H1 (cell line): ENCODE measurements at regions not wholly inside any gene's neighbourhood (a gene's known extent, or its start where the extent isn't known, plus 50 kb on each side); places are given as distances from the start of the nearest gene placed in this dataset.

Experiments used
- BCL11A ChIP-seq, 2 experiments: IDR thresholded peaks; one replicate each; pipeline ENCODE4 v1.6.1; 2011; ENCODE audit warnings: low read depth in 2 of 2, low read length in 2 of 2, mild to moderate bottlenecking in 2 of 2
- CEBPB ChIP-seq: IDR thresholded peaks from 2 replicates; pipeline ENCODE4 v1.6.1; 2012; ENCODE audit warnings: low read depth, low read length
- EGR1 ChIP-seq: IDR thresholded peaks from 2 replicates; pipeline ENCODE4 v1.6.1; 2011; ENCODE audit warnings: low read depth, low read length, borderline replicate concordance
- FOSL1 ChIP-seq: IDR thresholded peaks from 2 replicates; pipeline ENCODE4 v1.6.1; 2011; ENCODE audit warnings: mild to moderate bottlenecking, low read depth, low read length, moderate library complexity; ENCODE audit not compliant: insufficient read depth
- MAFK ChIP-seq: IDR thresholded peaks from 2 replicates; pipeline ENCODE4 v1.6.1; 2012; ENCODE audit warnings: low read depth, mild to moderate bottlenecking, improper control_type of control experiment, low read length
- NANOG ChIP-seq: IDR thresholded peaks from 2 replicates; pipeline ENCODE4 v1.6.1; 2011; ENCODE audit warnings: low read length, low read depth, mild to moderate bottlenecking, inconsistent platforms; ENCODE audit not compliant: insufficient read depth, poor library complexity, severe bottlenecking
- NRF1 ChIP-seq: IDR thresholded peaks from 2 replicates; pipeline ENCODE4 v1.6.1; 2011; ENCODE audit warnings: mild to moderate bottlenecking, low read depth, low read length, improper control_type of control experiment
- POU5F1 ChIP-seq: IDR thresholded peaks from 2 replicates; pipeline ENCODE4 v1.6.1; 2011; ENCODE audit warnings: low read depth, mild to moderate bottlenecking, low read length, moderate library complexity
- TF ChIP-seq, protein P1 (sequence below): fragments of 300-600 bp; sonication (generic); IDR thresholded peaks from 2 replicates; pipeline ENCODE4 v1.7.1; 2012; ENCODE audit warnings: low read length, moderate library complexity, mild to moderate bottlenecking, inconsistent platforms; ENCODE audit not compliant: insufficient replicate concordance
- TF ChIP-seq, protein P2 (sequence below), 3 experiments: IDR thresholded peaks; 1 replicate in 2 of 3; 2 replicates in 1 of 3; pipeline versions ENCODE4 v1.5.1 to v1.6.1; 2011; ENCODE audit warnings: low read length in 3 of 3, mild to moderate bottlenecking in 3 of 3, inconsistent platforms in 2 of 3, low read depth in 1 of 3, moderate library complexity in 1 of 3; ENCODE audit not compliant: insufficient read depth in 1 of 3; ENCODE audit errors: control extremely low read depth in 1 of 3

DNA sequence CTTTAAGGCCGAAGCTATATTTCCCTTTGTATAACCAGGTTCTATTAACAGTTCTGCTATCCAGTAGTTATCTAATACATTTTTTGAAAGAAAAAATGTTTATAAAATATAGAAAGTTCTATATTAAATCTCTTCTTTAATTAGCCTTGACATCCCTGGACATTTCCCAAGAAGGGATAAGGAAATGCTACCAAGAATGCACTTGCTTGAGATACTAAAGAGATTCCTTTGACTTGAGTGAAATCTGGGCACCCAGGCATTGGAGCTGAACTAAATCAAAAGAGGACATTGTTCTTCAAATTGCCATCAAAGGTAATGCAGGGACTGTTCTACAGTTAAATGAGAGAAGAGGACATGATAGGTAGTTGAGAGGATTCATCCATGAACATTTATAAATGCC is 535.9 kb upstream of the FAT3 start (continued):
- TF ChIP-seq, protein P1, sequence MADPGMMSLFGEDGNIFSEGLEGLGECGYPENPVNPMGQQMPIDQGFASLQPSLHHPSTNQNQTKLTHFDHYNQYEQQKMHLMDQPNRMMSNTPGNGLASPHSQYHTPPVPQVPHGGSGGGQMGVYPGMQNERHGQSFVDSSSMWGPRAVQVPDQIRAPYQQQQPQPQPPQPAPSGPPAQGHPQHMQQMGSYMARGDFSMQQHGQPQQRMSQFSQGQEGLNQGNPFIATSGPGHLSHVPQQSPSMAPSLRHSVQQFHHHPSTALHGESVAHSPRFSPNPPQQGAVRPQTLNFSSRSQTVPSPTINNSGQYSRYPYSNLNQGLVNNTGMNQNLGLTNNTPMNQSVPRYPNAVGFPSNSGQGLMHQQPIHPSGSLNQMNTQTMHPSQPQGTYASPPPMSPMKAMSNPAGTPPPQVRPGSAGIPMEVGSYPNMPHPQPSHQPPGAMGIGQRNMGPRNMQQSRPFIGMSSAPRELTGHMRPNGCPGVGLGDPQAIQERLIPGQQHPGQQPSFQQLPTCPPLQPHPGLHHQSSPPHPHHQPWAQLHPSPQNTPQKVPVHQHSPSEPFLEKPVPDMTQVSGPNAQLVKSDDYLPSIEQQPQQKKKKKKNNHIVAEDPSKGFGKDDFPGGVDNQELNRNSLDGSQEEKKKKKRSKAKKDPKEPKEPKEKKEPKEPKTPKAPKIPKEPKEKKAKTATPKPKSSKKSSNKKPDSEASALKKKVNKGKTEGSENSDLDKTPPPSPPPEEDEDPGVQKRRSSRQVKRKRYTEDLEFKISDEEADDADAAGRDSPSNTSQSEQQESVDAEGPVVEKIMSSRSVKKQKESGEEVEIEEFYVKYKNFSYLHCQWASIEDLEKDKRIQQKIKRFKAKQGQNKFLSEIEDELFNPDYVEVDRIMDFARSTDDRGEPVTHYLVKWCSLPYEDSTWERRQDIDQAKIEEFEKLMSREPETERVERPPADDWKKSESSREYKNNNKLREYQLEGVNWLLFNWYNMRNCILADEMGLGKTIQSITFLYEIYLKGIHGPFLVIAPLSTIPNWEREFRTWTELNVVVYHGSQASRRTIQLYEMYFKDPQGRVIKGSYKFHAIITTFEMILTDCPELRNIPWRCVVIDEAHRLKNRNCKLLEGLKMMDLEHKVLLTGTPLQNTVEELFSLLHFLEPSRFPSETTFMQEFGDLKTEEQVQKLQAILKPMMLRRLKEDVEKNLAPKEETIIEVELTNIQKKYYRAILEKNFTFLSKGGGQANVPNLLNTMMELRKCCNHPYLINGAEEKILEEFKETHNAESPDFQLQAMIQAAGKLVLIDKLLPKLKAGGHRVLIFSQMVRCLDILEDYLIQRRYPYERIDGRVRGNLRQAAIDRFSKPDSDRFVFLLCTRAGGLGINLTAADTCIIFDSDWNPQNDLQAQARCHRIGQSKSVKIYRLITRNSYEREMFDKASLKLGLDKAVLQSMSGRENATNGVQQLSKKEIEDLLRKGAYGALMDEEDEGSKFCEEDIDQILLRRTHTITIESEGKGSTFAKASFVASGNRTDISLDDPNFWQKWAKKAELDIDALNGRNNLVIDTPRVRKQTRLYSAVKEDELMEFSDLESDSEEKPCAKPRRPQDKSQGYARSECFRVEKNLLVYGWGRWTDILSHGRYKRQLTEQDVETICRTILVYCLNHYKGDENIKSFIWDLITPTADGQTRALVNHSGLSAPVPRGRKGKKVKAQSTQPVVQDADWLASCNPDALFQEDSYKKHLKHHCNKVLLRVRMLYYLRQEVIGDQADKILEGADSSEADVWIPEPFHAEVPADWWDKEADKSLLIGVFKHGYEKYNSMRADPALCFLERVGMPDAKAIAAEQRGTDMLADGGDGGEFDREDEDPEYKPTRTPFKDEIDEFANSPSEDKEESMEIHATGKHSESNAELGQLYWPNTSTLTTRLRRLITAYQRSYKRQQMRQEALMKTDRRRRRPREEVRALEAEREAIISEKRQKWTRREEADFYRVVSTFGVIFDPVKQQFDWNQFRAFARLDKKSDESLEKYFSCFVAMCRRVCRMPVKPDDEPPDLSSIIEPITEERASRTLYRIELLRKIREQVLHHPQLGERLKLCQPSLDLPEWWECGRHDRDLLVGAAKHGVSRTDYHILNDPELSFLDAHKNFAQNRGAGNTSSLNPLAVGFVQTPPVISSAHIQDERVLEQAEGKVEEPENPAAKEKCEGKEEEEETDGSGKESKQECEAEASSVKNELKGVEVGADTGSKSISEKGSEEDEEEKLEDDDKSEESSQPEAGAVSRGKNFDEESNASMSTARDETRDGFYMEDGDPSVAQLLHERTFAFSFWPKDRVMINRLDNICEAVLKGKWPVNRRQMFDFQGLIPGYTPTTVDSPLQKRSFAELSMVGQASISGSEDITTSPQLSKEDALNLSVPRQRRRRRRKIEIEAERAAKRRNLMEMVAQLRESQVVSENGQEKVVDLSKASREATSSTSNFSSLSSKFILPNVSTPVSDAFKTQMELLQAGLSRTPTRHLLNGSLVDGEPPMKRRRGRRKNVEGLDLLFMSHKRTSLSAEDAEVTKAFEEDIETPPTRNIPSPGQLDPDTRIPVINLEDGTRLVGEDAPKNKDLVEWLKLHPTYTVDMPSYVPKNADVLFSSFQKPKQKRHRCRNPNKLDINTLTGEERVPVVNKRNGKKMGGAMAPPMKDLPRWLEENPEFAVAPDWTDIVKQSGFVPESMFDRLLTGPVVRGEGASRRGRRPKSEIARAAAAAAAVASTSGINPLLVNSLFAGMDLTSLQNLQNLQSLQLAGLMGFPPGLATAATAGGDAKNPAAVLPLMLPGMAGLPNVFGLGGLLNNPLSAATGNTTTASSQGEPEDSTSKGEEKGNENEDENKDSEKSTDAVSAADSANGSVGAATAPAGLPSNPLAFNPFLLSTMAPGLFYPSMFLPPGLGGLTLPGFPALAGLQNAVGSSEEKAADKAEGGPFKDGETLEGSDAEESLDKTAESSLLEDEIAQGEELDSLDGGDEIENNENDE: no peak
- TF ChIP-seq, protein P2, sequence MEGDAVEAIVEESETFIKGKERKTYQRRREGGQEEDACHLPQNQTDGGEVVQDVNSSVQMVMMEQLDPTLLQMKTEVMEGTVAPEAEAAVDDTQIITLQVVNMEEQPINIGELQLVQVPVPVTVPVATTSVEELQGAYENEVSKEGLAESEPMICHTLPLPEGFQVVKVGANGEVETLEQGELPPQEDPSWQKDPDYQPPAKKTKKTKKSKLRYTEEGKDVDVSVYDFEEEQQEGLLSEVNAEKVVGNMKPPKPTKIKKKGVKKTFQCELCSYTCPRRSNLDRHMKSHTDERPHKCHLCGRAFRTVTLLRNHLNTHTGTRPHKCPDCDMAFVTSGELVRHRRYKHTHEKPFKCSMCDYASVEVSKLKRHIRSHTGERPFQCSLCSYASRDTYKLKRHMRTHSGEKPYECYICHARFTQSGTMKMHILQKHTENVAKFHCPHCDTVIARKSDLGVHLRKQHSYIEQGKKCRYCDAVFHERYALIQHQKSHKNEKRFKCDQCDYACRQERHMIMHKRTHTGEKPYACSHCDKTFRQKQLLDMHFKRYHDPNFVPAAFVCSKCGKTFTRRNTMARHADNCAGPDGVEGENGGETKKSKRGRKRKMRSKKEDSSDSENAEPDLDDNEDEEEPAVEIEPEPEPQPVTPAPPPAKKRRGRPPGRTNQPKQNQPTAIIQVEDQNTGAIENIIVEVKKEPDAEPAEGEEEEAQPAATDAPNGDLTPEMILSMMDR (IDR thresholded peaks at IDR 0.05; ENCODE audit: control extremely low read depth in 1 of 3, insufficient read depth in 1 of 3, low read depth in 1 of 3, low read length in 3 of 3): no peak
- TF ChIP-seq FOSL1 (no peak), BCL11A (IDR thresholded peaks at IDR 0.05; ENCODE audit: low read depth in 2 of 2, low read length in 2 of 2) (no peak), NRF1 (no peak), CEBPB (no peak), MAFK (no peak), NANOG (no peak), EGR1 (no peak), POU5F1 (no peak)
